ENCODE measurements at regions not wholly inside any gene's neighbourhood (a gene's known extent, or its start where the extent isn't known, plus 50 kb on each side); places are given as distances from the start of the nearest gene placed in this dataset.
A peak's percentile ranks its signal among the peaks of the same experiment; 100 is the strongest.

DNA sequence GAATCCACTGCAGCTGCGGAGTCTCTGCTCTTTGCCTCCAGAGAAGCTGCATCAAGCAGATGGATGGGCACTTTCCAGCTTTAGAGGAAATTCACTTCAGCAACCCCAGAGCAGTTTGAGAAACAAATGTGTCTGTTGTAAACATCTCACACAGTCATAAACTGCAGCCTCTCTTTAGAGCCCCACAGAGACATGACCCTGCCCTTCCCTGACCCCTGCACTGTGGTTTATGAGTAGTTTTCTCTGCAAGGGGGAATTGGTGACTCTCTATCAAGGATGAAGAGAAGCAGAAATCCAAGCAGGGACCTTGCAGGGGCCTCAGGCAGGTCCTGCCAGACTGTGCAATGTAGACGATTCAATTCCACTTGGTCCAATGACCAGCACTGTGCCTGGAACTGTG, 160.2 kb downstream of the SH2D4B start:
- H3K9me3 ChIP-seq (ENCODE audit: control insufficient read depth in 1 of 2, low read length in 2 of 2): no peaks in the 10 kb centered on the region
- Mint-ChIP-seq H3K27me3 (peaks cover 1 to 2% of the 10 kb centered on the region in 2 donors), H3K36me3 (no peaks in the 10 kb centered on the region), H3K4me1 (peaks cover 0 to 5% (median 0%) of the 10 kb centered on the region in 4 donors), H3K9me3 (peaks cover 0 to 2% (median 0%) of the 10 kb centered on the region in 8 donors), H3K4me3 (no peak overlapping the region), H3K27ac (no peak overlapping the region)
- no peaks in the 10 kb centered on the region for H3K4me1 ChIP-seq (ENCODE audit: insufficient read depth, low read length)
- DNase-seq: no peak
- ChIA-PET POLR2A (ENCODE audit: partially characterized antibody) (no interaction called here), CTCF (ENCODE audit: partially characterized antibody) (interaction anchor here (1.5 kb wide), 1 partner anchor 9 kb away, joined by 4 read pairs; no protein-coding TSS in a partner anchor)
- no peak overlapping the region for H3K27ac ChIP-seq (ENCODE audit: low read depth, low read length)
- no peaks in the 10 kb centered on the region for H3K36me3 ChIP-seq (ENCODE audit: insufficient read depth, low read length)
- H3K4me3 ChIP-seq (ENCODE audit: low read length in 2 of 2): no peak overlapping the region
- intact Hi-C loops (cut with micrococcal nuclease): loop anchor here (10.0 kb wide), 1 partner anchor 253 kb away; no protein-coding TSS in a partner anchor
- H3K27me3 ChIP-seq (ENCODE audit: insufficient read depth, low read length): no peaks in the 10 kb centered on the region

DNA sequence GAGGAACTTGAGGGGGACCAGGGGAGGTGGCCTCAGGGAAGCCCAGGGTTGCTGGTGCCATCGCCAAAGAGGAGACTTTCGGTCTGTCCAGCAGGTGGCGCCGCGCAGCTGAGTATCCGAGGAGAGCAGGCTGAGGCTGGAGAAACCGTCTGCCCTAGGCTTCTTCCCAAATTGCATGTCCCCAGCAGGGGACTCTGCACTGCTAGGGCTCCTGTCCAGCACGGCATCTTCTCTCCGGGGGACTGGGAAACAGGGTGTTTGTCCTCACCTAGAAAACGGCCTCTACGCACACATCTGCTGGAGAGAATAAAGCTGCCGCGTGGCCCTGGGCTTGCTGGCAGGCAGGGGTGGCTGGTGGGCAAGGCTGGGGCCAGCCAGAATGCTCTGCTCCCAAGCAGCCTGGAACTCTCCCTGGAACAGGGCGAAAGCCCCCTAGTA, 161.9 kb downstream of the SH2D4B start:
- H3K36me3 ChIP-seq (ENCODE audit: insufficient read depth, low read length): no peaks in the 10 kb centered on the region
- Mint-ChIP-seq H3K4me1 (peaks cover 0 to 5% (median 0%) of the 10 kb centered on the region in 4 donors), H3K9me3 (peaks cover 0 to 2% (median 0%) of the 10 kb centered on the region in 8 donors), H3K27ac (no peak overlapping the region), H3K4me3 (no peak overlapping the region), H3K27me3 (peaks cover 2 to 3% of the 10 kb centered on the region in 2 donors), H3K36me3 (no peaks in the 10 kb centered on the region)
- no peak overlapping the region for H3K4me3 ChIP-seq (ENCODE audit: low read length in 2 of 2)
- H3K4me1 ChIP-seq (ENCODE audit: insufficient read depth, low read length): no peaks in the 10 kb centered on the region
- intact Hi-C loops (cut with micrococcal nuclease): loop anchor here (1.0 to 10.0 kb wide), 2 partner anchors 255 to 316 kb away; no protein-coding TSS in a partner anchor
- no peak overlapping the region for H3K27ac ChIP-seq (ENCODE audit: low read depth, low read length)
- ChIA-PET POLR2A (ENCODE audit: partially characterized antibody) (no interaction called here), CTCF (ENCODE audit: partially characterized antibody) (interaction anchor here (1.2 to 2.0 kb wide), 11 partner anchors 9 to 255 kb away, joined by 3 to 11 read pairs (median 5); no protein-coding TSS in a partner anchor)
- peak; percentile 38 to 54 (median 41) for DNase-seq
- no peaks in the 10 kb centered on the region for H3K9me3 ChIP-seq (ENCODE audit: control insufficient read depth in 1 of 2, low read length in 2 of 2)
- no peaks in the 10 kb centered on the region for H3K27me3 ChIP-seq (ENCODE audit: insufficient read depth, low read length)

DNA sequence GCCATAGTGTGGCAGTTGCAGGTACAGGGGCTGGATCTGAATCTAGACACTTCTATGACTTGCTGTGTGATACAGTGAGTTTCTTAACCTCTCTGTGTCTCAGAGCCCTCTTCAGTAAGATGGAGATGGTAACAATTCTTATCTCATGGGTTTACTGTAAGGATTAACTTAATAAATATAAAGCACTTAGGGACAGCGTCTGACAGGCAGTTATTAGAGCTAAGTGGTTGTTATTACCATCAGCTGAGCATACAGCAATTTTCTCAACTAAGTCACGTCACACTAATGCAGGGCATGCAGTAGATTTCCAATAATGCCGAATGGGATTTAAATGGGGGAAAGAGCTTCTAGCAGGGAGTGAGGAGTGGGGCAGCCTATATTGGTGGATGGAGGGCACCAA, 162.6 kb downstream of the SH2D4B start:
- intact Hi-C loops (cut with micrococcal nuclease): no loop called here
- peaks cover 0 to 5% (median 0%) of the 10 kb centered on the region in 4 donors for H3K4me1 Mint-ChIP-seq
- no peaks in the 10 kb centered on the region for H3K36me3 Mint-ChIP-seq
- Histone ChIP-seq H3K9me3 (ENCODE audit: control insufficient read depth in 1 of 2, low read length in 2 of 2) (no peaks in the 10 kb centered on the region), H3K4me1 (ENCODE audit: insufficient read depth, low read length) (no peaks in the 10 kb centered on the region), H3K36me3 (ENCODE audit: insufficient read depth, low read length) (no peaks in the 10 kb centered on the region), H3K27ac (ENCODE audit: low read depth, low read length) (no peak overlapping the region), H3K27me3 (ENCODE audit: insufficient read depth, low read length) (no peaks in the 10 kb centered on the region), H3K4me3 (ENCODE audit: low read length in 2 of 2) (no peak overlapping the region)
- ChIA-PET POLR2A (ENCODE audit: partially characterized antibody) (no interaction called here), CTCF (ENCODE audit: partially characterized antibody) (interaction anchor here (1.0 to 2.0 kb wide), 14 partner anchors 8 to 319 kb away, joined by 3 to 11 read pairs (median 5); no protein-coding TSS in a partner anchor)
- H3K27me3 Mint-ChIP-seq: peaks cover 2 to 3% of the 10 kb centered on the region in 2 donors
- no peak overlapping the region for H3K4me3 Mint-ChIP-seq
- H3K27ac Mint-ChIP-seq: no peak overlapping the region
- peaks cover 0 to 2% (median 0%) of the 10 kb centered on the region in 8 donors for H3K9me3 Mint-ChIP-seq
- DNase-seq: no peak

DNA sequence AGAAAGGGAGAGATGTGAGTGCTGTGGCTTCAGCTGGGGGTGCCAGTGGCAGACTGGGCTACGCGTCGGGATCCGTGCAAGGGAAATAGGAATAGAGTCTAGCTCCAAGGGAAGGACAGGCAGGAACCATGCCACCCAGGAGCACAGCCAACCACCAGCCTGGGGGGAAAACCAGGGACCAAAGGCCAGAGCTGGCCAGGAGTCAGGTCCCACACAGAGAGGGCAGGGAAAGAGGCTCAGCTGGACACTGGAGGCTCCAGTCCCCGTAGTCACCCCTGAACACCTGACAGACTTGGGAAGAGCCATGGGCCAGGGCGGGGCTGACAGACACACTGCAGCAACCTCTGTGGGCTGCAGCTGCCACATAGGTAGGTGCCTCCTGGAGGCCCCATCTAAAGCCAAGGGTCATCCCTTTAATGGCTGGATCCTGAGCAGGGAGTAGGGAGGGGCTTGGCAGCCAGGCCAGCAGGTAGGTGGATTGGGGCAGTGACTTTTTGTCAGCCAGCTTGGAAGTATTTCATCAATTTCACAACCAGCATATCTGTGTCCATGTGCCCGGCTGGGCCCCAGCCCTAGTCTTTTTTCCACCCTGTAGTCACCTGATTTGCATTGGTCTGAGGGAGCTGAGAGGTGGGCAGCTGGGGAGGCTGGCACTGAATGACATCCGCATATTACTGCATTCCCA, 163.2 kb downstream of the SH2D4B start:
- Histone ChIP-seq H3K27ac (ENCODE audit: low read depth, low read length) (no peak overlapping the region), H3K27me3 (ENCODE audit: insufficient read depth, low read length) (no peaks in the 10 kb centered on the region), H3K9me3 (ENCODE audit: control insufficient read depth in 1 of 2, low read length in 2 of 2) (no peaks in the 10 kb centered on the region), H3K4me3 (ENCODE audit: low read length in 2 of 2) (no peak overlapping the region), H3K4me1 (ENCODE audit: insufficient read depth, low read length) (no peaks in the 10 kb centered on the region), H3K36me3 (ENCODE audit: insufficient read depth, low read length) (no peaks in the 10 kb centered on the region)
- Mint-ChIP-seq H3K27me3 (peaks cover 2 to 3% of the 10 kb centered on the region in 2 donors), H3K36me3 (no peaks in the 10 kb centered on the region), H3K27ac (no peak overlapping the region), H3K4me1 (peaks cover 0 to 5% (median 0%) of the 10 kb centered on the region in 4 donors), H3K9me3 (peaks cover 0 to 2% (median 0%) of the 10 kb centered on the region in 8 donors), H3K4me3 (no peak overlapping the region)
- no peak for DNase-seq
- CTCF ChIA-PET (ENCODE audit: partially characterized antibody): interaction anchor here (1.0 to 2.0 kb wide), 12 partner anchors 7 to 319 kb away, joined by 3 to 11 read pairs (median 5); no protein-coding TSS in a partner anchor
- POLR2A ChIA-PET (ENCODE audit: partially characterized antibody): no interaction called here
- intact Hi-C loops (cut with micrococcal nuclease): no loop called here

DNA sequence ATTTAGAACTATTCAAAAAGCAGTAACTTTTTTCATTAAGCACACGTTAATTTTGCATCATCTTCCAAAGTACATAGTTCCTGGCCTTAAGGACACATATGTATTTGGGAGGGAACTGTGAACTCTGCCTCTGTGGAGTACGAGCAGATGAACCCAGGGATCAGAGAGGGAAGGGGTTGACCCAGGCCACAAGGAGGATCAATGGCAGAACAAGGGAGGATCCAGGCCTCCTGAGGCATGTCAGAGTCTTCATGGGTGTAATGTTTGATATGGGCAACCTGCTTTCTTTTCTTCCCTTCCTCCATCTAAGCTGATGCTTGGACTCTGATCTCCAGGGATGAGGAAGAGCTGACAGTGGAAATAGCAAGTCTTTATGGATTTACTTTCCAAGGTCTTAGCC, 164.0 kb downstream of the SH2D4B start:
- CTCF ChIA-PET (ENCODE audit: partially characterized antibody): interaction anchor here (0.7 to 1.4 kb wide), 3 partner anchors 9 to 41 kb away, joined by 3 to 8 read pairs (median 4); no protein-coding TSS in a partner anchor
- H3K27ac Mint-ChIP-seq: no peak overlapping the region
- Histone ChIP-seq H3K9me3 (ENCODE audit: control insufficient read depth in 1 of 2, low read length in 2 of 2) (no peaks in the 10 kb centered on the region), H3K4me1 (ENCODE audit: insufficient read depth, low read length) (no peaks in the 10 kb centered on the region), H3K36me3 (ENCODE audit: insufficient read depth, low read length) (no peaks in the 10 kb centered on the region), H3K4me3 (ENCODE audit: low read length in 2 of 2) (no peak overlapping the region), H3K27me3 (ENCODE audit: insufficient read depth, low read length) (no peaks in the 10 kb centered on the region), H3K27ac (ENCODE audit: low read depth, low read length) (no peak overlapping the region)
- H3K36me3 Mint-ChIP-seq: no peaks in the 10 kb centered on the region
- H3K4me1 Mint-ChIP-seq: peaks cover 0 to 5% (median 0%) of the 10 kb centered on the region in 4 donors
- H3K9me3 Mint-ChIP-seq: peaks cover 0 to 3% (median 0%) of the 10 kb centered on the region in 8 donors
- DNase-seq: no peak
- H3K27me3 Mint-ChIP-seq: peaks cover 2 to 3% of the 10 kb centered on the region in 2 donors
- no peak overlapping the region for H3K4me3 Mint-ChIP-seq
- POLR2A ChIA-PET (ENCODE audit: partially characterized antibody): no interaction called here
- intact Hi-C loops (cut with micrococcal nuclease): no loop called here

DNA sequence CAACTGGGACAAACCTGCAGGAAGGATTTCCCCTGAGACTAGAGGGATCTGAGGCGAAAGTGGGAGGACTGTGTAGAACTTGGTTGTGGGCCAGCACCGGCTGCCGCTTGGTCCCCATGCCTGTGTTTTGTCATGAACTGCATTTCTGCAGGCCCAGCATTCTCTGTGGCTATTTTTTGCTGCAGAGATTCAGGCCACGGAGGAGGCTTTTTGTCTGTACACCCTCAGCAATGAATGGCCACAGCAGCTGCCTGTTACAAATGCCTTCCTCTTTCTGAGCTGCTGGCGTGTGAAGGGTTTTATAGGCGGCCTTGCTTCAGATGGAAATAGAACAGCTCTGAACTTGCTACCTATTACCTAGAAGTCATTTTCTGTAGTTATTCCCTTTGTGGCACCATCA, 164.4 kb downstream of the SH2D4B start:
- H3K4me1 ChIP-seq (ENCODE audit: insufficient read depth, low read length): no peaks in the 10 kb centered on the region

DNA sequence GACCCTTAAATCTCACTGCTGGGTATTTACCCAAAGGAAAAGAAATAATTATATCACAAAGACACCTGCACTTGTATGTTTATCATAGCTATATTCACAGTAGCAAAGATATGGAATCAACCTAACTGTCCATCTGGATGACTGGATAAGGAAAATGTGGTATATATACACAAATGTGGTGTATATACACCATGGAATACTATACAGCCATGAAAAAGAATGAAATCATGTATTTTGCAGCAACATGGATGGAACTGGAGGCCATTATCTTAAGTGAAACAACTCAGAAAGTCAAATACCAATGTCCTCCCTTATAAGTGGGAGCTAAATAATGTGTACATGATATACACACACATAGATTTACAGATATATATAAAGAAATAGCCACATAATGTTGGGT, 168.2 kb downstream of the SH2D4B start:
- H3K27me3 Mint-ChIP-seq: peaks cover 2 to 3% of the 10 kb centered on the region in 2 donors
- H3K9me3 Mint-ChIP-seq: peaks cover 0 to 3% (median 0%) of the 10 kb centered on the region in 8 donors
- no peak overlapping the region for H3K27ac Mint-ChIP-seq
- no peak for DNase-seq
- H3K4me3 ChIP-seq (ENCODE audit: low read length in 2 of 2): no peak overlapping the region
- CTCF ChIA-PET (ENCODE audit: partially characterized antibody): interaction anchor here (1.4 to 1.7 kb wide), 2 partner anchors 9 to 21 kb away, joined by 4 to 8 read pairs; no protein-coding TSS in a partner anchor
- intact Hi-C loops (cut with micrococcal nuclease): no loop called here
- H3K4me1 Mint-ChIP-seq: peaks cover 0 to 1% (median 0%) of the 10 kb centered on the region in 4 donors
- no peaks in the 10 kb centered on the region for H3K27me3 ChIP-seq (ENCODE audit: insufficient read depth, low read length)
- no peak overlapping the region for H3K4me3 Mint-ChIP-seq
- H3K36me3 ChIP-seq (ENCODE audit: insufficient read depth, low read length): no peaks in the 10 kb centered on the region
- POLR2A ChIA-PET (ENCODE audit: partially characterized antibody): no interaction called here
- H3K9me3 ChIP-seq (ENCODE audit: control insufficient read depth in 1 of 2, low read length in 2 of 2): no peaks in the 10 kb centered on the region
- no peaks in the 10 kb centered on the region for H3K36me3 Mint-ChIP-seq
- H3K4me1 ChIP-seq (ENCODE audit: insufficient read depth, low read length): no peaks in the 10 kb centered on the region
- H3K27ac ChIP-seq (ENCODE audit: low read depth, low read length): no peak overlapping the region

More for the DNA sequence above, 164.4 kb downstream of the SH2D4B start:
- H3K9me3 ChIP-seq (ENCODE audit: control insufficient read depth in 1 of 2, low read length in 2 of 2): no peaks in the 10 kb centered on the region
- Mint-ChIP-seq H3K27ac (no peak overlapping the region), H3K27me3 (peaks cover 2 to 3% of the 10 kb centered on the region in 2 donors), H3K9me3 (peaks cover 0 to 3% (median 0%) of the 10 kb centered on the region in 8 donors), H3K4me3 (no peak overlapping the region), H3K4me1 (peaks cover 0 to 5% (median under 1%) of the 10 kb centered on the region in 4 donors), H3K36me3 (no peaks in the 10 kb centered on the region)
- H3K27me3 ChIP-seq (ENCODE audit: insufficient read depth, low read length): no peaks in the 10 kb centered on the region
- intact Hi-C loops (cut with micrococcal nuclease): no loop called here
- H3K27ac ChIP-seq (ENCODE audit: low read depth, low read length): no peak overlapping the region
- H3K36me3 ChIP-seq (ENCODE audit: insufficient read depth, low read length): no peaks in the 10 kb centered on the region
- no peak overlapping the region for H3K4me3 ChIP-seq (ENCODE audit: low read length in 2 of 2)
- POLR2A ChIA-PET (ENCODE audit: partially characterized antibody): no interaction called here
- DNase-seq: no peak
- CTCF ChIA-PET (ENCODE audit: partially characterized antibody): interaction anchor here (0.7 to 1.4 kb wide), 3 partner anchors 9 to 41 kb away, joined by 3 to 8 read pairs (median 4); no protein-coding TSS in a partner anchor
